ENCODE measurements at regions not wholly inside any gene's neighbourhood (a gene's known extent, or its start where the extent isn't known, plus 50 kb on each side); places are given as distances from the start of the nearest gene placed in this dataset.
"Not testable (repeated sequence)": the region's sequence is repeated elsewhere in the genome, so short reads cannot be mapped to it uniquely, and the experiment has no call there.

DNA sequence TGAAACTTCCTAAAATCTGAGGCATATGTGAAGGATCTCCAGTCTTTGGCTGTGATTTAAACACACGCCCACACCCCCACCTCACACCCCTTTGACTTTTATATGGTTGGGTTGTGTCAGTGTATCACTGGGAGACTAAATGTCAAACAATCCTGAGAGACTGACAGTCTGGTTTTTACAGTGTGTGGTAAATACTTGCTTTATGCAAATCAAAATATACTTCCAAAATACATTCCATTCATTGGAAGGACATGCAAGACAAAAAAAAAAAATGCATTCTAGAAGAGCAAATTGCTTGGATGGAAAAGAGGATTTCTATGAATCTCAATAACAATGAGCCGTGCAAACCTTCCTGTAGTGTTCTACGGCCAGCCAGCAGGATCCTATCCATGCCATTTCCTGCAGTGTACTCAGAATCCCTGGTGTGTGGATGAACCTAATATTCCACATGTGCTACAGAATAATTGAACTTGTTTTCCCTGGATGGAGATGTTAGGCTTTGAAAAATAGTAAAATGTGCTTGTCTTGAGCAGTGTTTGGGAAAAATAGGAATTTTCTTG, 602.1 kb upstream of the GOT2 start:
- DNase-seq (ENCODE audit: low read depth) = no peak

DNA sequence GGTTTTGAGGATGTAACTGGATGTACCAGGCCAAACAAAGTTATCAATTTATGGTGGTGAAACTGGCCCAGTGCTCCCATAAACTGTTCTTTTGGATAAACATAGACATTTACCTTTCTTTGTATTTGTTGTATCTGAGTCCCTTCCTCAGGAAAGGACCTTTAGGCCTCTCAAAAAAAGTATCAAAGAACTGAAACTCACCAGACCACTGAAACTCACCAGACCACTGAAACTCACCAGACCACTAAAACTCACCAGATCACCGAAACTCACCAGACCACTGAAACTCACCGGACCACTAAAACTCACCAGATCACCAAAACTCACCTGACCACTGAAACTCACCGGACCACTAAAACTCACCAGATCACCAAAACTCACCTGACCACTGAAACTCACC, 597.6 kb upstream of the GOT2 start:
- DNase-seq (ENCODE audit: low read depth) = not testable (repeated sequence)

DNA sequence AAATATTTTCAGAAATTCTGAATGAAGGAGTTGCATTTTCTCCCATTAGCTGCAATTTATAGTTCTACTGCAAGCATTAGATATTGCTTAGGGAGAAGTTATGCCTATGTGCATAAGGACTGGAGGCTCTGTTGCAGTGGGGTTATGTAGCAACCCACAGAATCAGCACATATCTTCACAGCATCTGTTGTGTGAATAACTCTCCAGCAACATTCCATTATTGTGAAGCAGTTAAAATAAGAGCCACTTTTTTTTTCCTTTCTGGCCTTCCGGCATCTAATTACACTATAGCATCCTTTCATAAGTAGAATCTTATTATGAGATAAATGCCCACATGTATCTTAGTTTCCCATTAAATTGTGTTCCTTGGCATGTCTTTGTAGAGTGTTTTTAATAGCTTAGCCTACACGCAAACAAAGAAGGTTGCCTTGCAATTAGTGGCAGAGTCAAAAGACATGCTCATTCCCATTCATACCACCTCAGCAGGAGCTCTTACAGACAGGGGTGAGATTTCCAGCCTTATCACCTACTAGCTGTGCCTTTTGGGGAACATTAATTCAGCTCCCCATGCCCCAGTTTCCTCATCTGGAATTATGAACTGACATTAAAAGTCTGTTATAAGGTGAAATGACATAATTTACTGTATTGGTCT, 596.0 kb upstream of the GOT2 start:
- DNase-seq (ENCODE audit: low read depth) = no peak

DNA sequence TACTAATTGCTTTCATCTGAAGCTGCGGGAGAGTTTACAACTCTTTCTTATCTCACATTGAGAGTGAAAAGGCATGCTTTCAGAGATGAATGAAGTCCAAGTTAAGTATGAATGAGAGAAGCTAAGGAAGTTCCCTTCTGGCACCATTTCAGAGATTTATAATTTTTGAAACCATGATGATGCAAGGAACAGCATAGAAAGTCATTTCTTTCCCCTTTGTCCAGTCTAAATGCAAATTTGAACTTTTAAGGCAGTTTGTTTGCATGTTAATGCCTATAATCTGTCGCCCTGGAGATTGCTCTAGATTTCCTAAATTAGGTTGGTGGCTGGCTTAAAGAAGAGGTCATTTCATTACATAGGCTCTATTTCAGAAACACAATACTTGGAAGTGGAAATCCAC, 594.8 kb upstream of the GOT2 start:
- DNase-seq (ENCODE audit: low read depth) = no peak

DNA sequence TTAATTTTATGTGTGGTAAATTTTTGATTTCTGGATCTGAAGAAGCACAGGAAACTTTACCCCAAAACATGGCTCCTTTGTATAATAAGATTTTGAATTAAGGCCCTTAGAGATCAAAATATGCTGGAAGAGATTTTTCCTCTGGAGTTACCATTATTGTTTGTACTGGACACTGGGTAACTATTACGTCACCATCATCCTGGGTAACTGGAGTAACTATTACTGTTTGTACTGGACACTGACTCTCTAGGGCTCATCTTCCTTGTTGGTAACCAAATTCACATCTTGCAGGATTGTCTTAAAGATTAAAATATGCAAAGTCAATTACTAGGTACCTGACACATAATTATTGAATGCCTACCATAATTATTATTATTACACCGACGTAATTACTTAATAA, 593.8 kb upstream of the GOT2 start:
- no peak for DNase-seq (ENCODE audit: low read depth)

DNA sequence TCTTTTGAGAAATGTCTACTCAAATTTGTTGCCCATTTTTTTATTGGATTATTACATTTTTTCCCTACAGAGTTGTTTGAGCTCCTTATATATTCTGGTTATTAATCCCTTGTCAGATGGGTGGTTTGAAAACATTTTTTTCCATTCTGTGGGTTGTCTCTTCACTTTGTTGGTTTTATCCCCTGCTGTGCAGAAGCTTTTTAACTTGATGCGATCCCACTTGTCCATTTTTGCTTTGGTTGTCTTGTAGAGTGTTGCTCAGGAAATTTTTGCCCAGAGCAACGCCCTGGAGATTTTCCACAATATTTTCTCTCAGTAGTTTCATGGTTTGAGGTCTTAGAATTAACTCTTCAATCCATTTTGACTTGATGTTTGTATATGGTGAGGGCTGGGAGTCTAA, 592.8 kb upstream of the GOT2 start:
- no peak for DNase-seq (ENCODE audit: low read depth)

DNA sequence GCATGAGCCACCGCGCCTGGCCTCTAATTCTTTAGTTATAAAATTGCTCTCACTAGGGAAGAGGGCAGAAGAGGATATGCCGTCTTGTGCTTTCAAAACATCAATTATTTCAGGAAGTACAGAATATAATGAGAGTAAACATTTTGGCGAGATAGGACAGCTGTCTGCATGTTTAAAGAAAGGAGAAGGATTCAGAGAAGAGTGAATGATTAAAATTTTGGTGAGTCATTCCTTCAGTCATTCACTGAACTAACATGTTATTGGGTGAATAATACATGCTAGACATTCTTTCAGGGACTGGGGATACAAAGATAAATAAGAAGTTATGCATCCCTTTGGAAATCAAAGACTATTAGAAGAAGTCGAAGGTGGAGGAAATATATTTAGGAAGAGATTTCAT, 590.3 kb upstream of the GOT2 start:
- DNase-seq (ENCODE audit: low read depth) = no peak

DNA sequence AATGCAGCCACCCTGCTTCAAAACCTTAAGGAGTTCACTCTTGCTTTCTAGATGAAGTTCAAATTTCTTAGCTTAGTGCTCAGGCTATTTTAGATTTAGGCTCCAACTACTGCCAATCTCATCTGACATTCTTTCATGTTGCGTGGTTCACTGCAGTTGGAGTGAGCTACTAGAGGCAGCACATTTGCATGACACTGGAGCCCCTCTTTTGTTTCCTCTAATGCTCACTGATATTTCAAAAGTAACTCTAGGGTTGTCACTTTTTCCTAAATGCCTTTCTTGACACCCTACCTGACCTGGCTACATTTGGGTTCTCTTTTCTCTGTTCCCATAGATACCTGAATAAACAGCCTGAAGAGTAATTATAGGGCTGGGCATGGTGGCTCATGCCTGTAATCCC, 586.5 kb upstream of the GOT2 start:
- DNase-seq (ENCODE audit: low read depth) = no peak

DNA sequence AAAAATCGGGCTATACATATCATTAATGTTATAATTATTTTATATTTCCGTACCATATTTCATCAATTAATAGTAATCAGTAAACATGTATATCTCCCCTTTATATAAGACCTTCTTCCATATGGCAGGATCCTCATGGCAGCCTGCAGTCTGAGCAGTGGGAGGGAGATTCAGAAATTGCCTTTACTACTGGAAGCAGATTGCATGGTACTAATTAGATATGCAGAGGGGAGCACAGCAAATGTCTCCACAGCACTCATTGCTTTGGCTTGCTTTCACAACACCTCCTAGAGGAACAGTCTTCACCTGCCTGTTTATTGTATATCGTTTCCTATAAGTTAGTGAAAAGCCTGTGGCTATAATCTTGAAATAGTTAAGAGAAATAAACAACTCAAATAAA, 585.8 kb upstream of the GOT2 start:
- no peak for DNase-seq (ENCODE audit: low read depth)

DNA sequence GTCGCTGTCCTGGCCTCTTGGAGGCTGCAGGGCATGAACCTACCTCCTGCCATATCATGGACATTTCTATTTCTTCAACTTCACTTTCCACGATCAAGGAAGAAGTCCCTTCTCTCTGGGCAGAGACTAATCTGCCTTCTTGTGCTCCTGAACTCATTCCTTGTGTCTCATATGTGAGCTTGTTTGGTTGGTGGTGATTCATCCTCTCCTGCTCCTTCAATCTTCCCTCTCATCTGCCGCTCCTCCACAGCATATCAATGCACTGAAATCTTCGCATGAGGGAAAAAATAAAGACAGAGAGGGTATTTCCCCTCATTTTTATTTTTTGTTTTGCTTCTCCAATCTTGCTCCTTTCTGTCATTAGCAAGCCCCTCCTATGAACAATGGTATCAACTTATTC, 571.7 kb upstream of the GOT2 start:
- DNase-seq (ENCODE audit: low read depth) = no peak

DNA sequence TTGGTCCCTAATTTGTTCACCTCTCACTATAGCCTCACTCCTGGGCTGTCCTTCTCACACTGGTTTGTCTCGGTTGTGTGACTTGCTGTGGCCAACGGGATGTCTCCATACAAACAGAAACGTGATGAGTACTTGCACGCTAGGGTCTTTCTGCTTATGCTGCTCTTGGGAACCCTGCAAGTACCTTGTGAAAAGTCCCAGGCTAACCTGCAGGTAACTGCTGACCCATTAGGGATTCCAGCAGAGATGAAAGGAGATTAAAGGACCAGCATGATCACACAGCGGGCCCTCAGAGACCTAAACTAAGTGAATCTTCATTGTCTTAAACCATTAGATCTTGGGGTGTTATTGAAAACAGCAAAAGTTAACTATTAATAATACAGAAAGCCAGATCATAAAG, 562.8 kb upstream of the GOT2 start:
- no peak for DNase-seq (ENCODE audit: low read depth)

DNA sequence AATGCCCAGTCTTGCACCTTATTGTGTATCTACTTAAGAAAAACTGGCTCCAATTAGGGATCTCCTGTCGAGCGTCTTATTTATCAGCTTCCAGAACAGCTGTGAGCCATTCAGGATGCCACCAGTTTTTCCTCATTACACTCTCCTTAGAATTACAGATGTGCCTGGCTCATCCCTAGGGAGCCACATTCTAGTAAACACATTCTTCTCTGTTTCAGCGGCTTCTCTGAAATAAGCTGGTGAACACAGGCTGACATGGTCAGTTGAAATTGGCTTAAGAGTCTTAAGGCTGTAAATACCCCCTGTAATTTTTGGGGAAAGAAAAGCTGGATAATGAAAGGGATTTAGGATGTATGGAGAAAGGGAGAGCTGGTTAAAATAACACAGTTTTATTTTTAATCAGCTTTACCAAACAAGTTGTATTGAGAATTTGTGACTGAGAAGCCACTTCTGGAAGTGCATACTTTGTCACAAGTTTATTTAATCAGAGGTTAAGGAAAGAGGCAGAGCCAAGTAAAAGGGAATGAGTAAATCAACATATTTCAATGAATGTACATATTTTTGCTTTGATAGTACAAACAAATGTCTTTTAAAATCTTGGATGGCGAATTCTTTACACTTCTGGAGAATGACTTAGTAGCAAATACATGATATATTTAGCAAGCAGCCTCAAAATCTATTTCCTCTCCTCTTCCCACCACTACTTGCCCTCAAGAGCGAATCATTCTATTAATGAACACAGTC, 562.0 kb upstream of the GOT2 start:
- DNase-seq (ENCODE audit: low read depth) = no peak

DNA sequence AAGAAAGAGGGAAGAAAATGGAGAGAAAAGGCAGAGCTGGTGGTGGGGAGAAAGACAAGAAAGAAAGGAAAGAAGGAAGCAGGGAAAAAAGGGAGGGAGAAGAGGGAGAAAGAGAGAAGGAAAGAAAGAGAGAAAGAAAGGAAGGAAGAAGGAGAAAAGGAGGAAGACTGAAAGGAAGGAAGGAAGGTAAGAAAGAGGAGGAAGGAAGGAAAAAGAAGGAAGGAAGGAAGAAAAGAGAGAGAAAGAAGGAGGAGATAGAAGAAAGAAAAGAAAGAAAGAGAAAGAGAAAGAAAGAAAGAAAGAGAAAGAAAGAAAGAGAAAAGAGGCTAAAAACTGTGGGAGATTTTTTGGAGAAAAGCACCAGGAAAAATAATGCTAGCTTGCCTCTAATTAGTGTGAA, 561.4 kb upstream of the GOT2 start:
- no peak for DNase-seq (ENCODE audit: low read depth)

DNA sequence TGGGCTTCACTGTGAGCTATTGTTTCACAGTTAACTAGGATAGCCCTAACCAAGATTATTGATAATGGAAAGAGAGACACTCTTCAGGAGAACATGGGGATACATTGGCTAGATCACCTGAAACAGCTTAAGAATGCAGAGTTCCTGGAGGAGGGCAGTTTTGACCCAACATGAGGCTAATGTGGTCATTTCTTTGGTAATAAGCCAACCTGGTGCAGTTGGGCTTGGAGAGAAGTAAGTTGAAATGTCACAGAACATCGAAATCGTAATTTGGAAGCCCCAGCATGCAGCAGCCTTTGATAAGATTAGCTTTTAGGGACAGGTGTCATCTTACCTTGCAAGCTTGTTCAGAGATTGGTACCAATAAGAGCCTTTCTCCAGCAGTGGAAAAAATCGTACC, 556.6 kb upstream of the GOT2 start:
- DNase-seq (ENCODE audit: low read depth) = no peak

DNA sequence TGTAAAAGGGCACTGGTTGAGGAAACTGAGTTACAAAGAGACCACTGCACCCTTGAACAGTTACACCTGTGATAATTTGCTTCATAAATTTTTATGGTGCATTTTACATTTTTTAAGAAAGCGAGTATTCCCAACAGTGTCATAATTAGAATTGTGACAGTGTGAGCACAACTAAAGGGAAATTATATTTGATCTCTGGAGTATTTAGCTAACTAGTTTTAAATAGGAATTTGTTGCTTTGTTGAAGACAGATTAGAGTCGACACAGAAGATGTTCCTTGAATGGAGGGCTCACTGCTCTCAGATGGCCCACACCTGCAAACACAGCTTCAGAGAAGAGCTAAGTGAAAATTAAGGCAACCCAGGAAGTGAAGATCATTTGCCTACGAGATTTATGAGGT, 555.0 kb upstream of the GOT2 start:
- no peak for DNase-seq (ENCODE audit: low read depth)

DNA sequence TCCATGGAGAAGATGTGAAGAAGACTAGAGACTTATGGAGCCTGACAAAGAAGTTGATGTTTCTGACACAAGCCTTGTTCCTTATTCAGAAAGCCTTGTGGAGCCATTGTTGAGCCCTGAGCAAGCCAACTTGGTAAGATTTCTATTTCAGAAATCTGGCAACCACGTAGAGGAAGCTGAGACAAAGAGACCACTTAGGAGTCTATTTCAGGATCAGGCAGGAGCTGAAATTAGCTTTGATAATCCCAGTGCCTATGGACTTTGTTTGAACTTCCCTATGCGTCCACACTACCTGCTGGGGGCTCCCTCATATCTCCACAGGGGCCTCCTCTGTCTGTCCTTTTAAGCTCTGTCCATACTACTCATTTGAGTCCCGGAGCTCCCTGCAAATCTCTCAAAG, 540.0 kb upstream of the GOT2 start:
- DNase-seq (ENCODE audit: low read depth) = no peak

DNA sequence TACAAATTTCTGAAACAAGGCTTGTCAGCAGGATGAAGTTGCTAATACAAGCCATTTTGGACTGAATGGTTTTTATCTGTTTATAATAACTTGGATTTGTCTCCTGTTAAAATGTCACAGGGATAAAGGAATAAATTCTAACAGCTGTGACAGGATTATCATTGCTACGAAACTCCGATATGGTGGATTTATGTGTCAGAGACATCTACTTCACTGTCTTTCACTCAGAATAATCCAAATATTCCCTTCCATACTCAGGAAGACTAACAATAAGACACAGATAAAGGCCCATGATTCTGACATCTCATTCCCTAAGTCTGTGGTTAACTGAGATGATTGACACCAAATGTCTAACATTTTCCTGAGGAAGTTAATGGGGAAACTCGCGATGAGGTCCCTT, 529.8 kb upstream of the GOT2 start:
- DNase-seq (ENCODE audit: low read depth) = no peak

DNA sequence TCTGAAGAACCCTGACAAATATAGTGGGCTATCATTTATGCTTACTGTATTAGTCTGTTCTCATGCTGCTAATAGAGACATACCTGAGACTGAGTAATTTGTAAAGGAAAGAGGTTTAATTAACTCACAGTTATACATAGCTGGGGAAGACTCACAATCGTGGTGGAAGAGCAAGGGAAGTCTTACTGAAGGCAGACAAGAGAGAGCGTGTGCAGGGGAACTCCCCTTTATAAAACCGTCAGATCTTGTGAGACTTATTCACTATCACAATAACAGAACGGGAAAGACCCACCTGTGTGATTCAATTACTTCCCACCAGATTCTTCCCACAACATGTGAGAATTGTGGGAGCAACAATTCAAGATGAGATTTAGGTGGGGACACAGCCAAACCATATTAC, 526.8 kb upstream of the GOT2 start:
- no peak for DNase-seq (ENCODE audit: low read depth)

DNA sequence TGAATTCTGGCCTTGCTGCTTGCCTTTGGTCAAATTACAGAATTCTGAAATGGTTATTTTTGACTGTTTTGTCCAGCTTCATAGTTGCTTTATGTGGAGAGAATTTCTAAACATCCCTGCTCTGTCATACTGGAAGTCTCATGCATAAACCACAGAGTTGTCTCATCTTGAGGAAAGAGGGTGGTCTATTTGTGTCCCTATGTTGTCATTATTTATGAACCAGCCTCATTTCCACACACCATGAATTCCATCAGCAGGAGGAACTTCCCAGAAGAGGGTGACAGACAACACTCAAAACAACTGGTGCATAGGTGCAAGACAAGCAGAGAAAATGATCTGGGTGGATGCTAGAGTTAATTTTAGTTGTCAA, 525.8 kb upstream of the GOT2 start:
- no peak for DNase-seq (ENCODE audit: low read depth)

DNA sequence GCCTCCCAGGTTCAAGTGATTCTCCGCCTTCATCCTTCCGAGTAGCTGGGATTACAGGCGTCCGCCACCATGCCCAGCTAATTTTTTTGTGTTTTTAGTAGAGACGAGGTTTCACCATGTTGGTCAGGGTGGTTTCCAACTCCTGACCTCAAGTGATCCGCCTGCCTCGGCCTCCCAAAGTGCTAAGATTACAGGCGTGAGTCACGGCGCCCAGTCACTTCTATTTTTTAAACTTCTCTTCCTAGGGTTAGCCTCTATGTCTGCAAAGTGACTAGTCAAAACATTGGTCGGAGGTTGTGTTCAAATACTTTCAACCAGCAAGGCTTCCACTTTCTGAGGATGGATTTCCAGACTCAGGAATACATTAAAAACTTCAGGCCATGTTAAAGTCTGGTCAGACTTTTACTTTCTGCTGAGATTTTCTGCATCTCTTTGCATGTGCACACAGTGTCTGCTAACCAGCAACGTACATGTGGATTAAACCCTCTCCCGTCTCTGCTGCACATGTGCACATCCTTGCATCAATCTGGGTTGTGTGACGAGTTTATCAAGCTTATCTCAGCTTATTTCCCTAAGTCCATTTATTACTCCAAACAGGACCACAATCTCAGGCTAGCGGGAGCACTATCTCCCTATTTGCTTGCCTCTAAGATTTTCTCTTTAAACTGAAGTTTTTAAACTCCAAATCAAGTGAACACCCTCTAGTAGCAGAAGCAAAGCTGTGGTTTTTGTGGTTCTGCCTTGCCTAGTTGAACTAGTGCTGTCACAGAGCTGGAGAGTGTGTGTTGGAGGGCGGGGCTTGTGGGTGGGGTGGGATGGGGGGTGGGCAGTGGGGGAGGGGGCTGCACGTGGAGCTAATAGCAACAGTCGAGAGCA, 525.2 kb upstream of the GOT2 start:
- DNase-seq (ENCODE audit: low read depth) = no peak

DNA sequence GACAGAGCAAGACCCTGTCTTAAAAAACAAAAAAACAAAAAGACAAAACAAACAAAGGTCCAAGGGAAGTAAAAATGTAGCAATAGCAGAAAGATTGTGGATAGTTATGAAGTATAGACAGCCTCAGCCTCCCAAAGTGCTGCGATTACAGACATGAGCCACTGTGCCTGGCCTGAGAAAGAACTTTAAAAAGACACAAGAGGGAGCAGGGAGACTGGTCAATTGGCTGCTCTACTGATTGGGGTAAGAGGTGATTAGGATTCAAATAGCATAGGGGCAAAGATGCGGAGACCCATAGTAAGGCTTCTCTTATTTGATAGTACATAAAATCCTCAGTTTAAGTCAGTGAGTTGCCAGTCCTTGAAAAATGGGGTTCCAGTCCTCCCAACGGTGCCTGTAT, 518.2 kb upstream of the GOT2 start:
- DNase-seq (ENCODE audit: low read depth) = no peak

DNA sequence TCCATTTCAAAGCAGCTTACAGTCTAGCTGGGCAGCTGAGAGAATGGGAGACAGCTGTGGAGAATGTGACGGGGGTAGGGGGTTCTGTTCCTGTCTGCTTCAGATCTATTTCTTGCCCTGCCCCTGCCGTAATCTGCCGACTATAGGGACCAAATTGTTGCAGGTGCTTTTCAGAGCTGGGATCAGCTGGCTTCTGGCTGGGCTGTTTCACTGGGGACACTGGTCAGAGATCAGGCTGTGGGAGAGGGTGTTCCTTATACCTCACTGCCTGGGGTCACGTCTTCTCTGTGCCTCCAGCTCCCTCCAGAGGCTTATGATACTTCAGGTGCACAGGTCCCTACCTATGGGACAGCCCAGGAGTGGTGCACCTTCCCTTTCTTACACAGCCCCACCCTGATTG, 514.9 kb upstream of the GOT2 start:
- no peak for DNase-seq (ENCODE audit: low read depth)

DNA sequence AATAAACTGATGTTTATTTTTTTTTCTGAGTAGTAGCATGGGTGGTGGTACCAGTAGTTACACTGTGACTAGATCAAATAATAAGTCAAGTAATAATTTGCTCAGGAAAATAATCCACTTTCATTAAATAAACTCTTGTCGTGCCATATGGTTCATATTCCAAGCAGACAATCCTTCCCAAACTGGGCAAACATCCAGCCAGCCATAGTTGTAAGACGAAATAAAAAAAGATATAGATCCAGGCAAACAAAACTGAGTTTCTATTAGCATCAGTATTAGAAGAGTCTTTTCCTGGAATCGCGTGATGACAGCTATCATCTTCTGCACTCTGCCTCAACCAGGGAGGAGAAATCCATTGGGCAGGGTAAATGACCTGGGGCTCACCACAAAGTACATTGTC, 508.4 kb upstream of the GOT2 start:
- no peak for DNase-seq (ENCODE audit: low read depth)

Measured in Daoy (cell line).